ENCODE measurements at regions not wholly inside any gene's neighbourhood (a gene's known extent, or its start where the extent isn't known, plus 50 kb on each side); places are given as distances from the start of the nearest gene placed in this dataset.

- intact Hi-C loops (cut with micrococcal nuclease), result no loop called here
- POLR2A ChIA-PET, result no interaction called here
Observed at GRCh38 chr9:31236344-31236743, 1148.1 kb upstream of the ACO1 start.

GRCh38 chr9:31243386-31243785, 1141.1 kb upstream of the ACO1 start:
- CTCF ChIA-PET, result no interaction called here
- H3K9me3 ChIP-seq (ENCODE audit: control insufficient read depth in 1 of 2, insufficient read depth in 1 of 2, low read depth in 1 of 2, low read length in 2 of 2), result peaks cover 0 to 3% of the 10 kb centered on the region in 2 experiments; a peak in 1 of 4 replicates
- no peaks in the 10 kb centered on the region for H3K27me3 ChIP-seq (ENCODE audit: insufficient read depth, low read length)
- BruUV-seq (replicated peaks), result no TSS peak
- H3K4me1 ChIP-seq (ENCODE audit: control insufficient read depth in 1 of 2, insufficient read depth in 2 of 2, low read length in 2 of 2), result no peaks in the 10 kb centered on the region
- H3K9ac ChIP-seq (ENCODE audit: low read length), result no peak overlapping the region
- no peak overlapping the region for H2AFZ ChIP-seq (ENCODE audit: low read depth, low read length, poor library complexity, severe bottlenecking)
- RAD21 ChIA-PET (ENCODE audit: low non-redundant PET in 1 of 2, low total read pairs in 2 of 2, uncharacterized antibody in 2 of 2, unreplicated experiment in 2 of 2), result no interaction called here
- no peak overlapping the region for H3K4me3 ChIP-seq (replicated peaks in 1 of 2; ENCODE audit: low read depth in 1 of 2, low read length in 2 of 2)
- no peaks in the 10 kb centered on the region for H4K20me1 ChIP-seq (ENCODE audit: insufficient read depth)
- no peak for TF ChIP-seq SP1 (IDR thresholded peaks at IDR 0.05; ENCODE audit: low read depth)
- TF ChIP-seq YY1 (IDR thresholded peaks at IDR 0.05; ENCODE audit: extremely low read depth, insufficient replicate concordance, low read depth, low read length), result no peak
- TF ChIP-seq TCF7L2 (IDR thresholded peaks at IDR 0.05; ENCODE audit: borderline replicate concordance, extremely low read depth, insufficient read depth, insufficient read length), result no peak
- no peak for TF ChIP-seq ZBTB33 (IDR thresholded peaks at IDR 0.05; ENCODE audit: extremely low read depth, insufficient replicate concordance, low read length)
- H3K27ac ChIP-seq (ENCODE audit: low read depth, low read length), result no peak overlapping the region
- DNase-seq (ENCODE audit: low read depth, low spot score) (no peak), ATAC-seq (no peak)
- H3K9me2 ChIP-seq (ENCODE audit: insufficient read depth), result no peaks in the 10 kb centered on the region
- POLR2A ChIA-PET, result no interaction called here
- no peaks in the 10 kb centered on the region for H3K79me2 ChIP-seq (ENCODE audit: insufficient read depth, low read length)
- H3K36me3 ChIP-seq (ENCODE audit: control insufficient read depth in 1 of 2, insufficient read depth in 2 of 2, low read length in 2 of 2), result no peaks in the 10 kb centered on the region
- no peak overlapping the region for H3K4me2 ChIP-seq (ENCODE audit: low read length)
- intact Hi-C loops (cut with micrococcal nuclease), result no loop called here

More at GRCh38 chr9:31236344-31236743, 1148.1 kb upstream of the ACO1 start:
- H3K79me2 ChIP-seq (ENCODE audit: insufficient read depth, low read length), result no peaks in the 10 kb centered on the region
- no peak overlapping the region for H3K4me3 ChIP-seq (replicated peaks in 1 of 2; ENCODE audit: low read depth in 1 of 2, low read length in 2 of 2)
- H3K4me2 ChIP-seq (ENCODE audit: low read length), result no peak overlapping the region
- ChIA-PET RAD21 (ENCODE audit: low non-redundant PET in 1 of 2, low total read pairs in 2 of 2, uncharacterized antibody in 2 of 2, unreplicated experiment in 2 of 2) (no interaction called here), CTCF (no interaction called here)
- ATAC-seq, result no peak
- DNase-seq (ENCODE audit: low read depth, low spot score), result no peak
- no peaks in the 10 kb centered on the region for H4K20me1 ChIP-seq (ENCODE audit: insufficient read depth)
- TF ChIP-seq SIN3A (IDR thresholded peaks at IDR 0.05; ENCODE audit: low read depth) (no peak), FOSL1 (IDR thresholded peaks at IDR 0.05; ENCODE audit: low read depth) (no peak)
- no peaks in the 10 kb centered on the region for H3K36me3 ChIP-seq (ENCODE audit: control insufficient read depth in 1 of 2, insufficient read depth in 2 of 2, low read length in 2 of 2)
- H3K9ac ChIP-seq (ENCODE audit: low read length), result no peak overlapping the region
- no TSS peak for BruUV-seq (replicated peaks)
- H2AFZ ChIP-seq (ENCODE audit: low read depth, low read length, poor library complexity, severe bottlenecking), result no peak overlapping the region
- no peaks in the 10 kb centered on the region for H3K9me2 ChIP-seq (ENCODE audit: insufficient read depth)
- no peaks in the 10 kb centered on the region for H3K4me1 ChIP-seq (ENCODE audit: control insufficient read depth in 1 of 2, insufficient read depth in 2 of 2, low read length in 2 of 2)
- H3K27ac ChIP-seq (ENCODE audit: low read depth, low read length), result no peak overlapping the region
- H3K9me3 ChIP-seq (ENCODE audit: control insufficient read depth in 1 of 2, insufficient read depth in 1 of 2, low read depth in 1 of 2, low read length in 2 of 2), result peaks cover 0 to 9% of the 10 kb centered on the region in 2 experiments; a peak in 1 of 4 replicates
- H3K27me3 ChIP-seq (ENCODE audit: insufficient read depth, low read length), result no peaks in the 10 kb centered on the region
